GM03348 (cell line): ENCODE measurements at regions not wholly inside any gene's neighbourhood (a gene's known extent, or its start where the extent isn't known, plus 50 kb on each side); places are given as distances from the start of the nearest gene placed in this dataset.
"Not testable (repeated sequence)": the region's sequence is repeated elsewhere in the genome, so short reads cannot be mapped to it uniquely, and the experiment has no call there.

Experiments
- DNase-seq: peaks from one replicate; pipeline ENCODE4 v3.0.0; 2012; ENCODE audit warnings: low spot score

- DNase-seq, result no peak
These were observed 72.7 kb upstream of the HSPA9 start for GRCh38 chr5:138647794-138648410.

DNA sequence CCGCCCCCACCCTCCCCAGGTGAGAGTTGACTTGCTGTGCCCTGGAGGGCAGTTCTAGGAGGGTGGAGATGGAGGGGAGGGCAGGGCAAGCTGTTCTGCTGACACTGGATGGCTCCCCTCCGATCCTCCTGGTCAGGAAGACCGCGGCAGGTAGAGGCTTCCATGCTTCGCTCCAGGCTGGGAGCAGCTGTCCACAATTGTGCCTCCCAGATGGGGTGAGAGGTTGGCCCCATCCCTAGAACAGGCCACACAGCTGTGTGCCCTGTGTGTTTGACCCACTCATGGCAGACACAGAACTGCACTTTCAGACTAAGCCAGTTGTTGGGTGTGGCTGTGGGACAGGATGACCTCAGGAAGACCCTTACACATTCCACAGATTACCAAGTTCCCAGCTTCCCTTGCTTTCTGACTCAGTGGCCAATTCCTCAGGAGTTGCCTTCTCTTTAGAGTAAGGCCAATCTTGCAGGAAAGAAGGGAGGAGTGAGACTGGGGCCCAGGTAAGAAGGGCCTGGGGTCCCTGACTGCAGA is 72.1 kb upstream of the HSPA9 start:
- peak; percentile 44 for DNase-seq

- DNase-seq, result no peak
These were observed 71.5 kb upstream of the HSPA9 start for GRCh38 chr5:138646671-138647070.

- no peak for DNase-seq
These were observed 70.8 kb upstream of the HSPA9 start for GRCh38 chr5:138645778-138646575.

DNA sequence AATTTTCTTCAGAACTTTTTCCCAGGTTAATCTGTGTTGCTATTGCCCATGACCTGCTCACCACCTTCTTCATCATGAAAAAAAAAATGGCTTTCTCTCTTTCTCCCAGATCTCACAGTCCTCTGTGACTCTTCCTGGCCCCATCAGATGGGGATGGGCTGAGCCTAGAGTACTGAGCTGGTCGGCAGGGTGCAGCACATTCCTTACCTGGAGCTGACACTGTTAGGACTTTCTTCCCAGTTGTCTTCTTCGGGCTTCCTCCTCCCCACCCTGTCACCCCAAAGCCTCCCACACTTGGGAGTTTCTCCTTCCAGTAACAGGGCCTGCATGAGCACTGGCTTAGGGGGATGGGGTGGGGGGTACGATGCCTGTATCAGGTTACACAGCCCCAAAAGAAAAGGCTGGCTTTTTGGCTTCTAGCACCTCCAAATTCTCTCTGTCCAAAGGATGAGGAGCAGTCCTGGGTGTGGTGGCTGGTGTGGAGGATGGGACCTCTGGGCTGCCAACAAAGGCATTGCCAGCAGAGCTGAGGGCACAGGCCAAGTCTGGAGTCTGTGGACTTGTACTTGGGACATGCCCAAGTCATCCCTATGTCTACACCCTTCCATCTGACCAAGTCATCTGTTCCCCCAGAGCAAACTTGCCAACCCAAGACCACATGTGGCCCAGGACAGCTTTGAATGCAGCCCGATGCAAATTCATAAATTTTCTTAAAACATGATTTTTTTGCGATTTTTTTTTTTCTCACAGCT is 68.0 kb upstream of the HSPA9 start:
- DNase-seq, result no peak

GRCh38 chr5:138641547-138642298 is 66.5 kb upstream of the HSPA9 start:
- DNase-seq, result peak; percentile 77

DNA sequence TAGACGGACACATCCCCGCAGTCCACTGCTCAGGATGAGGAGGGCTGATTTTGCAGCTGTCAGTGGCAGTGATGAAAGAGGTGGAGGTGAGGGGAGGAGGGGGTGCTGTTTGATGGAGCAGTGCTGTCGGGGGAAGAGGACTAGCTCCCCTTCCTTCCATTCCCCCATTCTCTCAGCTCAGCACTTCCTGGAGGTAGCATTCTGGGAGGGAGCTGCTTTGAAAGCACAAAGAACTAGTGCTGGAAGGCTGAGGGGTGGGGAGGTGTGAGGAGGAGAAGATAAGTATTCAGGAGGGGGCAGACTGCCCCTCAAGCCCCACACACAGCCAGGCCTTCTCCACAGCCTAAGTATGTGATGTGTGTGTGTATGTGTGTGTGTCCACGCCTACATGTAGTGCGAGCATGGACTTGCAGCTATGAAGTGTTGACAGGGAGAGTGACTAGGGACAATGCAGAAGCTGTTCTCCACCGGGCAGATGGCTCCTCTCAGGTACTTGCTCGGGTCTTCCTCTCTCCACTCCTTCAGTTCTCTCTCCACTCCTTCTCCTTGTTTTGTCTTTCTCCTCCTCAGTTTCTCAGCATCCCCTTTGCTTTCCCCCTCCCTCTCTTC is 65.5 kb upstream of the HSPA9 start:
- DNase-seq, result no peak

- DNase-seq, result no peak
These were observed 64.9 kb upstream of the HSPA9 start for GRCh38 chr5:138640138-138640537.

DNA sequence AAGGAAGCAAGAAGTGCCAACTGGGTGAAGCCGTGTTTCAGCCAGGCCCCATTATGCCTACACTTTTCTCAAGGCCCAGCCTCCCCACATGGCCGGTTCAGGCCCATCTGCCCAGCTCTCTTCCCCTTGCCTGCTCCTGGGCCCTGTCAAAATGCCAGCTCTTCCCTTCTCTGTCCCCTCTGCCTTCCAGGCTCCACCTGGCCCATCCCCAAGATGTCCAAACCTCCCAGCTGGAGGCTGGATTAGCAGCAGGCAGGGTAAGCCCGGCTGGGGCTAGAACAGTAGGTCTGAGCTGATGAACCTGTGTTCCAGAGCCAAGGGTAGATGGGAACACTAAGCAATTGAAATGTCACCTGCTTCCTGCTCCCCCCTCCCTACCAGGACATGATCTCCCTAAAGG is 64.1 kb upstream of the HSPA9 start:
- DNase-seq, result no peak

- no peak for DNase-seq
These were observed 62.1 kb upstream of the HSPA9 start for GRCh38 chr5:138637256-138637655.

DNA sequence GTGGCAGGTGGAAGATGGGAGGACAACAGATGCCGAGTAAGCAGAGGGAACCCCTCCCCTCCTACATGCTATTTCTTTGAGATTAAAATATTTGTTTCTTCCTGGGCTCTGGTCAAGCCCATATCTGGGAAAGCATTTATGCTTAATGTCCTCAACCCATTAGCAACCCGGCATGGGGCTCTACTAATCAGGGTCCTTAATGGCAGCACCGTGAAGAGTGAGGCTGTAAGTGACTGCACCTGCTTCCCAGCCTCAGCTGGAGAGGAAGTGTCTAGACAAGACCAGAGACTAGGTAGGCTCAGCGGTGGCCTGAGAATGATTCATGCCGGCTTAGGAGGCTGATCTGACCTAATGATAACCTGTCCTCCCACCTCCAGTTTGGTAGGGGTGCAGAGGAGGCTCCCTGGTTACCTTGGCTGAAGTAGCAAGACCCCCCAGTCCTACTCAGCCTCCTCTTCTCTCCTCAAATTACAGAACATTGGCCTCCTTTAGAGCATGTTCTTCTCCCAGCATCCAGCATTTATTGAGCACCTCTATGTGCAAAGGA is 61.3 kb upstream of the HSPA9 start:
- no peak for DNase-seq

DNA sequence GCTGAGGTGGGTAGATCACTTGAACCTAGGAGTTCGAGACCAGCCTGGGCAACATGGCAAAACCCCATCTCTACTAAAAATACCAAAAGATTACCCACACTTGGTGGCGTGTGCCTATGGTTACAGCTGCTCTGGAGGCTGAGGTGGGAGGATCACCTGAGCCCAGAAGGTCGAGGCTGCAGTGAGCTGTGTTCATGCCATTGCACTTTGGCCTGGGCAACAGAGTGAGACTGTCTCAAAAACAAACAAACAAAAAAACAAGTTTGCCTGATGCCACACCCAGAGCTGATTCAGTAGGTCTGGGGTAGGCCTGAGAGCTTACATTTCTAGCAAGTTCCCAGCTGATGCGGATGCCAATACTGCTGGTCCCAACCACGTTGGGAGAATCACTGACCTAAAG is 60.5 kb upstream of the HSPA9 start:
- no peak for DNase-seq

DNA sequence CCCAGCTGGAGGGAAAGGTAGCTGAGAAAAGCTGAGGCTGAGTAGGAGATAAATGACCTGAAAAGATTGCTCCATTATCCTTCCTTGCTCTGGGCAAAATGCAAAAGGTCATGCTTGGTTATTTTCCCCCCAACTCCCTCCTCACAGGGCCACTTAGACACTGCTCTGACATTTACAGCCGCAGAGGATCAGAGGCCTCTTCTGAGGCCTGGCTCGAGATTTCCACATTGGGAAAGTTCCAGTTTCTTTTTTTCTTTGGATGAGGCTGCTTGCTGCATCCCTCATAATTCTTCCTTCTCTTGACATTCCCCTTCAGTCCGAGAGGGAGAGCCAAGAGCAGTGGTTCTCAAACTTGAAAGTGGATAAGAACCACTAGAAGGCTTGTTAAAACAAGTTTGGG is 60.1 kb upstream of the HSPA9 start:
- DNase-seq, result peak; percentile 40

DNA sequence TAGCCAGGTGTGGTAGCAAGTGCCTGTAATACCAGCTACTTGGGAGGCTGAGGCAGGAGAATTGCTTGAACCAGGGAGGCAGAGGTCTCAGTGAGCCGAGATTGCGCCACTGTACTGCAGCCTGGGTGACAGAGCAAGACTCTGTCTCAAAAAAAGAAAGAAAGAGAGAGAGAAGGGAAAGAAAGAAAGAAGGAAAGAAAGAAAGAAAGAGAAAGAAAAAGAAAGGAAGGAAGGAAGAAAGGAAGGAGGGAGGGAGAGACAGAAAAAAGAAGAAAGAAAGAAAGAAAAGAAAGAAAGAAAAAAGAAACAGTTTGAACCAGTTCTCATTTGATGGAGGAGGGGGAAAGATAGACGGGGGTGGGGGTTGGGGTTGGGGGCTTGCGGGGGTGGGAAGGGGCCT is 59.6 kb upstream of the HSPA9 start:
- not testable (repeated sequence) for DNase-seq

GRCh38 chr5:138632900-138633489 is 57.8 kb upstream of the HSPA9 start:
- peak; percentile 72 for DNase-seq

- DNase-seq, result no peak
These were observed 56.1 kb upstream of the HSPA9 start for GRCh38 chr5:138631096-138631928.

DNA sequence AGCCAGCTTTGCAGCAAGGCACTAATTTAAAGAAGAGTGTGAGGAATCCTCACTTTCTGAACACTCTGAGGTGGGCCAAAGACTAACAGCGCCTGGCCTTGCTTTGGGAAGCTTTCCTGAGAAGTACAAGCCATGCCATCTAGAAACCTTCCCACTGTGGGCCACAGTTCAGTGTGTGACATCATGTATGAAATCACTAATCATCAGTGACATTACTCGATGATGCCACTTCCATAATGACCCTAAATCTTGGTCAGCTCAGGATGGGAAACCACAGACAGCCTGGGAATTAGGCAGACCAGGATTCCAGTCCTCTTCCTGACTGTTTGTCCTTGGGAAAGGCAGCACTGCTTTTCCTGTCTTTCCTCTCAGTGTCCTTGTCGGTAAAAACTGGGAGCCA is 54.2 kb upstream of the HSPA9 start:
- DNase-seq, result no peak

GRCh38 chr5:138626333-138626944 is 51.2 kb upstream of the HSPA9 start:
- no peak for DNase-seq

GRCh38 chr5:138625134-138625533 is 49.9 kb upstream of the HSPA9 start:
- DNase-seq, result no peak
